HG02852 (cell line): ENCODE measurements at regions not wholly inside any gene's neighbourhood (a gene's known extent, or its start where the extent isn't known, plus 50 kb on each side); places are given as distances from the start of the nearest gene placed in this dataset.
"Not testable (repeated sequence)": the region's sequence is repeated elsewhere in the genome, so short reads cannot be mapped to it uniquely, and the experiment has no call there.

Experiments
- ATAC-seq: cut with Tn5 transposase; IDR thresholded peaks from one replicate; pipeline ENCODE4 v1.9.1; 2021; ENCODE audit warnings: mild to moderate bottlenecking, moderate library complexity; ENCODE audit not compliant: unreplicated experiment

- ATAC-seq = peak; percentile 99
These were observed 253.6 kb downstream of the CBLL2 start for GRCh38 chrX:22526339-22526738.

GRCh38 chrX:22527302-22527701 lies 254.6 kb downstream of the CBLL2 start:
- no peak for ATAC-seq

GRCh38 chrX:22533898-22534297 lies 261.2 kb downstream of the CBLL2 start:
- ATAC-seq = no peak

- no peak for ATAC-seq
These were observed 261.9 kb downstream of the CBLL2 start for GRCh38 chrX:22534643-22535042.

GRCh38 chrX:22536746-22537304 lies 264.1 kb downstream of the CBLL2 start:
- ATAC-seq = no peak

- no peak for ATAC-seq
These were observed 265.9 kb downstream of the CBLL2 start for GRCh38 chrX:22538580-22538979.

GRCh38 chrX:22541926-22542325 lies 269.2 kb downstream of the CBLL2 start:
- ATAC-seq = no peak

- no peak for ATAC-seq
These were observed 269.9 kb downstream of the CBLL2 start for GRCh38 chrX:22542641-22543040.

- no peak for ATAC-seq
These were observed 286.8 kb downstream of the CBLL2 start for GRCh38 chrX:22559506-22559905.

- ATAC-seq = no peak
These were observed 302.6 kb downstream of the CBLL2 start for GRCh38 chrX:22575161-22575845.

- no peak for ATAC-seq
These were observed 304.5 kb downstream of the CBLL2 start for GRCh38 chrX:22577181-22577580.

GRCh38 chrX:22585831-22586230 lies 313.1 kb downstream of the CBLL2 start:
- ATAC-seq = peak; percentile 74

GRCh38 chrX:22589845-22590244 lies 317.1 kb downstream of the CBLL2 start:
- no peak for ATAC-seq

- ATAC-seq = no peak
These were observed 322.1 kb downstream of the CBLL2 start for GRCh38 chrX:22594766-22595165.

- no peak for ATAC-seq
These were observed 330.3 kb downstream of the CBLL2 start for GRCh38 chrX:22603060-22603459.

GRCh38 chrX:22609452-22609851 lies 336.7 kb downstream of the CBLL2 start:
- not testable (repeated sequence) for ATAC-seq

GRCh38 chrX:22616867-22617266 lies 344.2 kb downstream of the CBLL2 start:
- ATAC-seq = no peak

GRCh38 chrX:22627576-22627975 lies 354.9 kb downstream of the CBLL2 start:
- no peak for ATAC-seq

GRCh38 chrX:22628275-22628674 lies 355.6 kb downstream of the CBLL2 start:
- ATAC-seq = no peak

GRCh38 chrX:22629105-22629725 lies 356.5 kb downstream of the CBLL2 start:
- ATAC-seq = no peak

GRCh38 chrX:22634083-22634482 lies 361.4 kb downstream of the CBLL2 start:
- no peak for ATAC-seq

GRCh38 chrX:22634751-22635150 lies 362.0 kb downstream of the CBLL2 start:
- ATAC-seq = no peak
